Liver (tissue), 8 donors: ENCODE measurements at regions not wholly inside any gene's neighbourhood (a gene's known extent, or its start where the extent isn't known, plus 50 kb on each side); places are given as distances from the start of the nearest gene placed in this dataset.

Experiments used
- DNase-seq: peaks from one replicate; pipeline ENCODE4 v3.0.0-alpha.2; 2017; ENCODE audit warnings: low spot score
- H3K27ac ChIP-seq, 2 donors: one replicate each; pipeline ENCODE4 v1.7.0; 2013; ENCODE audit warnings: inconsistent platforms in 2 of 2, low read length in 2 of 2, control low read depth in 1 of 2, low read depth in 1 of 2, mild to moderate bottlenecking in 1 of 2
- H3K27me3 ChIP-seq, 4 donors: one replicate each; pipeline versions ENCODE4 v1.6.1 to v1.7.0; 2013; ENCODE audit warnings: low read length in 3 of 4, inconsistent platforms in 1 of 4, mild to moderate bottlenecking in 1 of 4, moderate library complexity in 1 of 4; ENCODE audit not compliant: control insufficient read depth in 4 of 4, insufficient read depth in 4 of 4
- H3K36me3 ChIP-seq, 4 donors: one replicate each; pipeline versions ENCODE4 v1.6.1 to v1.7.0; 2013; ENCODE audit warnings: low read length in 3 of 4, mild to moderate bottlenecking in 3 of 4, low read depth in 1 of 4, moderate library complexity in 1 of 4; ENCODE audit not compliant: control insufficient read depth in 4 of 4, insufficient read depth in 3 of 4
- H3K4me1 ChIP-seq, 4 donors: one replicate each; pipeline versions ENCODE4 v1.6.1 to v1.7.0; 2013; ENCODE audit warnings: low read length in 3 of 4, mild to moderate bottlenecking in 3 of 4, moderate library complexity in 1 of 4; ENCODE audit not compliant: control insufficient read depth in 4 of 4, insufficient read depth in 4 of 4
- H3K4me3 ChIP-seq, 3 donors: one replicate each; pipeline versions ENCODE4 v1.6.1 to v1.7.0; 2013; ENCODE audit warnings: low read length in 3 of 3, control low read depth in 1 of 3, low read depth in 1 of 3, mild to moderate bottlenecking in 1 of 3
- H3K9ac ChIP-seq, 2 donors: one replicate each; pipeline ENCODE4 v1.7.0; 2013; ENCODE audit warnings: low read length in 2 of 2, mild to moderate bottlenecking in 2 of 2, moderate library complexity in 2 of 2, control low read depth in 1 of 2, low read depth in 1 of 2
- H3K9me3 ChIP-seq, 4 donors: one replicate each; pipeline versions ENCODE4 v1.6.1 to v1.7.0; 2013; ENCODE audit warnings: low read length in 3 of 4; ENCODE audit not compliant: control insufficient read depth in 4 of 4
- EGR1 ChIP-seq, 2 donors: IDR thresholded peaks; 2 replicates each; pipeline ENCODE4 v1.6.1; 2016 to 2018; ENCODE audit warnings: antibody characterized with exemption in 2 of 2, low read depth in 2 of 2
- FOXA1 ChIP-seq: IDR thresholded peaks from 2 replicates; pipeline ENCODE4 v1.6.1; 2016; ENCODE audit warnings: antibody characterized with exemption
- FOXA2 ChIP-seq: IDR thresholded peaks from 2 replicates; pipeline ENCODE4 v1.6.1; 2016; ENCODE audit warnings: antibody characterized with exemption
- GABPA ChIP-seq, 2 donors: IDR thresholded peaks in 1 of 2; conservative IDR thresholded peaks in 1 of 2; 2 replicates each; pipeline ENCODE4 v1.6.1; 2016; ENCODE audit warnings: antibody characterized with exemption in 2 of 2, mild to moderate bottlenecking in 1 of 2, moderate library complexity in 1 of 2
- HNF4A ChIP-seq, 2 donors: conservative IDR thresholded peaks; 2 replicates each; pipeline ENCODE4 v1.6.1; 2016; ENCODE audit warnings: antibody characterized with exemption in 2 of 2, mild to moderate bottlenecking in 2 of 2
- HNF4G ChIP-seq: IDR thresholded peaks from 2 replicates; pipeline ENCODE4 v1.6.1; 2016; ENCODE audit warnings: antibody characterized with exemption
- JUND ChIP-seq, 2 donors: IDR thresholded peaks; 2 replicates each; pipeline ENCODE4 v1.6.1; 2016; ENCODE audit warnings: antibody characterized with exemption in 2 of 2
- NR2F2 ChIP-seq: IDR thresholded peaks from 2 replicates; pipeline ENCODE4 v1.6.1; 2016; ENCODE audit warnings: antibody characterized with exemption
- RAD21 ChIP-seq, 2 donors: IDR thresholded peaks; 2 replicates each; pipeline ENCODE4 v1.6.1; 2016; ENCODE audit warnings: antibody characterized with exemption in 2 of 2, mild to moderate bottlenecking in 2 of 2
- RXRA ChIP-seq, 2 donors: IDR thresholded peaks; 2 replicates each; pipeline ENCODE4 v1.6.1; 2017 to 2018; ENCODE audit warnings: antibody characterized with exemption in 2 of 2, mild to moderate bottlenecking in 1 of 2
- SP1 ChIP-seq: IDR thresholded peaks from 2 replicates; pipeline ENCODE4 v1.6.1; 2018; ENCODE audit warnings: antibody characterized with exemption, mild to moderate bottlenecking
- TAF1 ChIP-seq: conservative IDR thresholded peaks from 2 replicates; pipeline ENCODE4 v1.6.1; 2016; ENCODE audit warnings: antibody characterized with exemption, mild to moderate bottlenecking
- YY1 ChIP-seq: IDR thresholded peaks from 2 replicates; pipeline ENCODE4 v1.6.1; 2016; ENCODE audit warnings: antibody characterized with exemption, mild to moderate bottlenecking
- WGBS: extraction: QIAGEN DNeasy Blood & Tissue Kit; methylation state at CpG from one replicate; pipeline ENCODE4 v1.1.7; 2013; 5-methylcytosine and 5-hydroxymethylcytosine counted together
- TF ChIP-seq, protein P1 (sequence below): IDR thresholded peaks from 2 replicates; pipeline ENCODE4 v1.6.1; 2016; ENCODE audit warnings: antibody characterized with exemption
- TF ChIP-seq, protein P2 (sequence below): IDR thresholded peaks from 2 replicates; pipeline ENCODE4 v1.6.1; 2016; ENCODE audit warnings: antibody characterized with exemption, mild to moderate bottlenecking
- TF ChIP-seq, protein P3 (sequence below): IDR thresholded peaks from 2 replicates; pipeline ENCODE4 v1.6.1; 2016; ENCODE audit warnings: antibody characterized with exemption
- TF ChIP-seq, protein P4 (sequence below): fragments of 150-350 bp; IDR thresholded peaks from 2 replicates; pipeline ENCODE4 v1.5.1; 2017; ENCODE audit warnings: improper control_type of control experiment, low read depth, low read length; ENCODE audit not compliant: missing input control
- TF ChIP-seq, protein P5 (sequence below): IDR thresholded peaks from 2 replicates; pipeline ENCODE4 v1.6.1; 2016; ENCODE audit warnings: antibody characterized with exemption
- donor health status: healthy.
- donor health status: healthy.
- donor health status: healthy.
- donor health status: healthy.
- donor health status: healthy.

DNA sequence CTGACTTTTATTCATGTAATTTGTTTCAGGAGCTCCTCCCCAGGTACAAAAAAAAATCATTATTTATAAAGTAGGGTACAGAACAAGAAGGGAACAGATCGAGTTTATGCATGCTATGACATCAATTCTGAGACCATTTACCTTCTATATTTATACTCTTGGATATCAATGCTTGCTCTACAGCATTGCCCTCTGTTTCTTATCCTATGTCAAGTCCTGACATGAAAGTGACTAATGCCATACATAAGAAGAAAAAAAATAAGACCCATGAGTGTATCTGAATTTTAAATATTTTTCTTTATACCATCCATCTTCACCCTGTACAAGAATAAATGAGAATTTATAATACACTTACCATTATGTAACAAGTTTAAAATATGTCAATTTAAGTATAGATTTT lies 2016.3 kb upstream of the CDH9 start:
- H3K36me3 ChIP-seq = no peaks in the 10 kb centered on the region
- H3K9ac ChIP-seq = no peak overlapping the region
- TF ChIP-seq, protein P1, sequence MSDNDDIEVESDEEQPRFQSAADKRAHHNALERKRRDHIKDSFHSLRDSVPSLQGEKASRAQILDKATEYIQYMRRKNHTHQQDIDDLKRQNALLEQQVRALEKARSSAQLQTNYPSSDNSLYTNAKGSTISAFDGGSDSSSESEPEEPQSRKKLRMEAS = no peak
- no peak for TF ChIP-seq HNF4G
- no peak for TF ChIP-seq FOXA1
- no peak for TF ChIP-seq RAD21 (IDR thresholded peaks at IDR 0.05)
- TF ChIP-seq JUND (IDR thresholded peaks at IDR 0.05) = no peak
- no peak for TF ChIP-seq RXRA (IDR thresholded peaks at IDR 0.05)
- TF ChIP-seq YY1 = no peak
- no peak for TF ChIP-seq HNF4A (conservative IDR thresholded peaks at IDR 0.05)
- TF ChIP-seq, protein P2, sequence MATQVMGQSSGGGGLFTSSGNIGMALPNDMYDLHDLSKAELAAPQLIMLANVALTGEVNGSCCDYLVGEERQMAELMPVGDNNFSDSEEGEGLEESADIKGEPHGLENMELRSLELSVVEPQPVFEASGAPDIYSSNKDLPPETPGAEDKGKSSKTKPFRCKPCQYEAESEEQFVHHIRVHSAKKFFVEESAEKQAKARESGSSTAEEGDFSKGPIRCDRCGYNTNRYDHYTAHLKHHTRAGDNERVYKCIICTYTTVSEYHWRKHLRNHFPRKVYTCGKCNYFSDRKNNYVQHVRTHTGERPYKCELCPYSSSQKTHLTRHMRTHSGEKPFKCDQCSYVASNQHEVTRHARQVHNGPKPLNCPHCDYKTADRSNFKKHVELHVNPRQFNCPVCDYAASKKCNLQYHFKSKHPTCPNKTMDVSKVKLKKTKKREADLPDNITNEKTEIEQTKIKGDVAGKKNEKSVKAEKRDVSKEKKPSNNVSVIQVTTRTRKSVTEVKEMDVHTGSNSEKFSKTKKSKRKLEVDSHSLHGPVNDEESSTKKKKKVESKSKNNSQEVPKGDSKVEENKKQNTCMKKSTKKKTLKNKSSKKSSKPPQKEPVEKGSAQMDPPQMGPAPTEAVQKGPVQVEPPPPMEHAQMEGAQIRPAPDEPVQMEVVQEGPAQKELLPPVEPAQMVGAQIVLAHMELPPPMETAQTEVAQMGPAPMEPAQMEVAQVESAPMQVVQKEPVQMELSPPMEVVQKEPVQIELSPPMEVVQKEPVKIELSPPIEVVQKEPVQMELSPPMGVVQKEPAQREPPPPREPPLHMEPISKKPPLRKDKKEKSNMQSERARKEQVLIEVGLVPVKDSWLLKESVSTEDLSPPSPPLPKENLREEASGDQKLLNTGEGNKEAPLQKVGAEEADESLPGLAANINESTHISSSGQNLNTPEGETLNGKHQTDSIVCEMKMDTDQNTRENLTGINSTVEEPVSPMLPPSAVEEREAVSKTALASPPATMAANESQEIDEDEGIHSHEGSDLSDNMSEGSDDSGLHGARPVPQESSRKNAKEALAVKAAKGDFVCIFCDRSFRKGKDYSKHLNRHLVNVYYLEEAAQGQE = no peak
- no peak for TF ChIP-seq GABPA (IDR thresholded peaks at IDR 0.05 in 1 of 2, conservative IDR thresholded peaks at IDR 0.05 in 1 of 2)
- TF ChIP-seq SP1 = no peak
- TF ChIP-seq, protein P3, sequence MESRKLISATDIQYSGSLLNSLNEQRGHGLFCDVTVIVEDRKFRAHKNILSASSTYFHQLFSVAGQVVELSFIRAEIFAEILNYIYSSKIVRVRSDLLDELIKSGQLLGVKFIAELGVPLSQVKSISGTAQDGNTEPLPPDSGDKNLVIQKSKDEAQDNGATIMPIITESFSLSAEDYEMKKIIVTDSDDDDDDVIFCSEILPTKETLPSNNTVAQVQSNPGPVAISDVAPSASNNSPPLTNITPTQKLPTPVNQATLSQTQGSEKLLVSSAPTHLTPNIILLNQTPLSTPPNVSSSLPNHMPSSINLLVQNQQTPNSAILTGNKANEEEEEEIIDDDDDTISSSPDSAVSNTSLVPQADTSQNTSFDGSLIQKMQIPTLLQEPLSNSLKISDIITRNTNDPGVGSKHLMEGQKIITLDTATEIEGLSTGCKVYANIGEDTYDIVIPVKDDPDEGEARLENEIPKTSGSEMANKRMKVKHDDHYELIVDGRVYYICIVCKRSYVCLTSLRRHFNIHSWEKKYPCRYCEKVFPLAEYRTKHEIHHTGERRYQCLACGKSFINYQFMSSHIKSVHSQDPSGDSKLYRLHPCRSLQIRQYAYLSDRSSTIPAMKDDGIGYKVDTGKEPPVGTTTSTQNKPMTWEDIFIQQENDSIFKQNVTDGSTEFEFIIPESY = no peak
- TF ChIP-seq EGR1 (IDR thresholded peaks at IDR 0.05; ENCODE audit: low read depth in 2 of 2) = no peak
- TF ChIP-seq, protein P4, sequence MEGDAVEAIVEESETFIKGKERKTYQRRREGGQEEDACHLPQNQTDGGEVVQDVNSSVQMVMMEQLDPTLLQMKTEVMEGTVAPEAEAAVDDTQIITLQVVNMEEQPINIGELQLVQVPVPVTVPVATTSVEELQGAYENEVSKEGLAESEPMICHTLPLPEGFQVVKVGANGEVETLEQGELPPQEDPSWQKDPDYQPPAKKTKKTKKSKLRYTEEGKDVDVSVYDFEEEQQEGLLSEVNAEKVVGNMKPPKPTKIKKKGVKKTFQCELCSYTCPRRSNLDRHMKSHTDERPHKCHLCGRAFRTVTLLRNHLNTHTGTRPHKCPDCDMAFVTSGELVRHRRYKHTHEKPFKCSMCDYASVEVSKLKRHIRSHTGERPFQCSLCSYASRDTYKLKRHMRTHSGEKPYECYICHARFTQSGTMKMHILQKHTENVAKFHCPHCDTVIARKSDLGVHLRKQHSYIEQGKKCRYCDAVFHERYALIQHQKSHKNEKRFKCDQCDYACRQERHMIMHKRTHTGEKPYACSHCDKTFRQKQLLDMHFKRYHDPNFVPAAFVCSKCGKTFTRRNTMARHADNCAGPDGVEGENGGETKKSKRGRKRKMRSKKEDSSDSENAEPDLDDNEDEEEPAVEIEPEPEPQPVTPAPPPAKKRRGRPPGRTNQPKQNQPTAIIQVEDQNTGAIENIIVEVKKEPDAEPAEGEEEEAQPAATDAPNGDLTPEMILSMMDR = no peak
- TF ChIP-seq FOXA2 = no peak
- no peak for TF ChIP-seq NR2F2
- no peaks in the 10 kb centered on the region for H3K4me1 ChIP-seq
- no peak overlapping the region for H3K27ac ChIP-seq
- H3K4me3 ChIP-seq = no peak overlapping the region
- DNase-seq = no peak
- H3K27me3 ChIP-seq = no peaks in the 10 kb centered on the region
- WGBS = 65% methylated on average over 1 of the region's 1 CpG
- H3K9me3 ChIP-seq = no peaks in the 10 kb centered on the region

DNA sequence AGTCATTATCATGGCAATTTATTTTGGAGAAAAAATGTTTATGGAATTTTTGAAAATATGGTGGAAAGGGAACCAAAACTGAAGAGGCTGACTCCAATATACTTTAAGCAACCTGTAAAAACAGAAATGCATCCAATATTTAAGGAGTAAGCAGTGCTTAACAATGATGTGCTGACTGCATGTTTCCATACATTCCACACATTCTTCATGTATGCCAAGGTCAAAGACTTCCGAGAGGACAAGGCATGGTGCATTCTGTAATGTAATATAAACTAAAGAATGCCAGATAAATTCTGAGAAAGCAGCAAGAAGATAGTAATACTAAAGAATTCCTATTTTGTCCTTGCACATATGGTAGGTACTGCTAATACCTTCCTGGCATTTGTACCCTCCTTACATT lies 2015.9 kb upstream of the CDH9 start:
- DNase-seq = no peak
- Histone ChIP-seq H3K9me3 (no peaks in the 10 kb centered on the region), H3K36me3 (no peaks in the 10 kb centered on the region), H3K27ac (no peak overlapping the region), H3K27me3 (no peaks in the 10 kb centered on the region), H3K4me3 (no peak overlapping the region), H3K9ac (no peak overlapping the region), H3K4me1 (no peaks in the 10 kb centered on the region)
- WGBS = 36% methylated on average over 1 of the region's 1 CpG
- TF ChIP-seq RXRA (IDR thresholded peaks at IDR 0.05) (no peak), TAF1 (no peak), HNF4G (no peak), YY1 (no peak), FOXA1 (no peak), GABPA (IDR thresholded peaks at IDR 0.05 in 1 of 2, conservative IDR thresholded peaks at IDR 0.05 in 1 of 2) (no peak), RAD21 (IDR thresholded peaks at IDR 0.05) (no peak), NR2F2 (no peak), JUND (IDR thresholded peaks at IDR 0.05) (no peak), EGR1 (IDR thresholded peaks at IDR 0.05; ENCODE audit: low read depth in 2 of 2) (no peak), SP1 (no peak)
- TF ChIP-seq, protein P2 = no peak
- TF ChIP-seq, protein P4 = no peak
- TF ChIP-seq, protein P1 = no peak
- TF ChIP-seq, protein P5, sequence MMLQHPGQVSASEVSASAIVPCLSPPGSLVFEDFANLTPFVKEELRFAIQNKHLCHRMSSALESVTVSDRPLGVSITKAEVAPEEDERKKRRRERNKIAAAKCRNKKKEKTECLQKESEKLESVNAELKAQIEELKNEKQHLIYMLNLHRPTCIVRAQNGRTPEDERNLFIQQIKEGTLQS = no peak
